Suprapubic skin (tissue), 2 donors: ENCODE measurements at regions not wholly inside any gene's neighbourhood (a gene's known extent, or its start where the extent isn't known, plus 50 kb on each side); places are given as distances from the start of the nearest gene placed in this dataset.

Experiments used
- EP300 ChIP-seq: sonication (generic); formaldehyde crosslinking; IDR thresholded peaks from one replicate; pipeline ENCODE4 v1.6.1; 2017; ENCODE audit warnings: antibody characterized with exemption
- POLR2A ChIP-seq, 2 donors: fragments of 450-650 bp; IDR thresholded peaks; one replicate each; pipeline ENCODE4 v1.6.1; 2017; ENCODE audit warnings: antibody characterized with exemption in 2 of 2, mild to moderate bottlenecking in 2 of 2, moderate library complexity in 2 of 2

GRCh38 chr18:1483385-1483784 is 578.7 kb downstream of the ADCYAP1 start:
- TF ChIP-seq EP300 (no peak), POLR2A (IDR thresholded peaks at IDR 0.05) (no peak)
